ENCODE measurements at regions not wholly inside any gene's neighbourhood (a gene's known extent, or its start where the extent isn't known, plus 50 kb on each side); places are given as distances from the start of the nearest gene placed in this dataset.

DNA sequence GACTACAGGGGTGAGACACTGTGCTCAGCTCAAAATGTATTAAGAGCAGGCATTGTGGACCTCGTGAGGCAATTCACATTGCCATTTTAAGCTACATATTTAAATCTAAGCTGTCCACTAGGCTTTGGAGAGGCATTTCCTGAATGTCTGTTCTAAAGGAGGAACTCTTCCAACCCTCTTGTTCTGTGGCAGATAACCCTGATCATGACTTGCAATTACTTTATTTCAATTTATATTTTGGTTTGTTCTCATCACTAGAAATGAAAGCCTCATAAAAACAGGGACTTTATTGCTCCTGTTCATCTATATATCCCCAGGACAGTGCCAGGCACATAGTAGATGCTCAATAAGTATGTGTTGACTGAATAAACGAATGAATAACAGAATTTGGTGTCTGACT, 84.0 kb upstream of the SALL4 start:
- Histone ChIP-seq H2AFZ (ENCODE audit: low read length) (no peak overlapping the region), H3K27me3 (ENCODE audit: insufficient read depth, low read length) (no peaks in the 10 kb centered on the region), H3K9me3 (ENCODE audit: low read length) (no peaks in the 10 kb centered on the region), H4K20me1 (ENCODE audit: insufficient read depth, low read length) (no peaks in the 10 kb centered on the region), H3K4me1 (ENCODE audit: insufficient read depth, low read length, severe bottlenecking) (no peaks in the 10 kb centered on the region), H3F3A (ENCODE audit: insufficient read depth, low read length) (no peaks in the 10 kb centered on the region), H3K4me3 (ENCODE audit: low read depth, low read length, poor library complexity, severe bottlenecking) (no peak overlapping the region), H3K79me2 (ENCODE audit: insufficient read depth, low read length) (no peaks in the 10 kb centered on the region), H3K9ac (ENCODE audit: low read length) (no peak overlapping the region), H3K9me2 (ENCODE audit: low read depth, low read length) (no peaks in the 10 kb centered on the region), H3K4me2 (ENCODE audit: low read length) (no peak overlapping the region), H3K36me3 (ENCODE audit: insufficient read depth, low read length) (no peaks in the 10 kb centered on the region), H3K27ac (ENCODE audit: low read depth, low read length, poor library complexity, severe bottlenecking) (no peak overlapping the region)
- TF ChIP-seq, protein P1, sequence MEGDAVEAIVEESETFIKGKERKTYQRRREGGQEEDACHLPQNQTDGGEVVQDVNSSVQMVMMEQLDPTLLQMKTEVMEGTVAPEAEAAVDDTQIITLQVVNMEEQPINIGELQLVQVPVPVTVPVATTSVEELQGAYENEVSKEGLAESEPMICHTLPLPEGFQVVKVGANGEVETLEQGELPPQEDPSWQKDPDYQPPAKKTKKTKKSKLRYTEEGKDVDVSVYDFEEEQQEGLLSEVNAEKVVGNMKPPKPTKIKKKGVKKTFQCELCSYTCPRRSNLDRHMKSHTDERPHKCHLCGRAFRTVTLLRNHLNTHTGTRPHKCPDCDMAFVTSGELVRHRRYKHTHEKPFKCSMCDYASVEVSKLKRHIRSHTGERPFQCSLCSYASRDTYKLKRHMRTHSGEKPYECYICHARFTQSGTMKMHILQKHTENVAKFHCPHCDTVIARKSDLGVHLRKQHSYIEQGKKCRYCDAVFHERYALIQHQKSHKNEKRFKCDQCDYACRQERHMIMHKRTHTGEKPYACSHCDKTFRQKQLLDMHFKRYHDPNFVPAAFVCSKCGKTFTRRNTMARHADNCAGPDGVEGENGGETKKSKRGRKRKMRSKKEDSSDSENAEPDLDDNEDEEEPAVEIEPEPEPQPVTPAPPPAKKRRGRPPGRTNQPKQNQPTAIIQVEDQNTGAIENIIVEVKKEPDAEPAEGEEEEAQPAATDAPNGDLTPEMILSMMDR (IDR thresholded peaks at IDR 0.05; ENCODE audit: low read length), result no peak
- TF ChIP-seq EZH2 (IDR thresholded peaks at IDR 0.05; ENCODE audit: borderline replicate concordance, low read length), result no peak

DNA sequence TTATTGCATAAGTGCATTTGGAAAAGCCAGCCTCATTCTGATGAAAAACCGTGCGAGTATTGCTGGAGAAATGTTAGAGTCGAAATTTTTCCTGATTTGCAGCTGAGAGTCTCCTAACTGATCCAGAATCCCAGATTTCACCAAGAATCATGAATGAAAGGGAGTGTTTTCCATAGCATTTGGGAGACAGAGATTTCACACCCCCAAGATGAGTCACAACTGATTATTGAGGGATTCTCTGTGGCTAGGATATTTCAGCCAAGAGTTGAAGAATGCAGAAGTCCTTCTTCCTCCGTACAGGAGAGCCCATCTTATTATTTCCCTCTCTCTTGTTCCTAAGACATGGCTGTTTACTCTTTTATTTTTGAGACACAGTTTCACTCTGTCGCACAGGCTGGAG, 82.2 kb upstream of the SALL4 start:
- no peak overlapping the region for H3K9ac ChIP-seq (ENCODE audit: low read length)
- no peak for TF ChIP-seq EZH2 (IDR thresholded peaks at IDR 0.05; ENCODE audit: borderline replicate concordance, low read length)
- no peaks in the 10 kb centered on the region for H3K36me3 ChIP-seq (ENCODE audit: insufficient read depth, low read length)
- H2AFZ ChIP-seq (ENCODE audit: low read length), result no peak overlapping the region
- no peaks in the 10 kb centered on the region for H4K20me1 ChIP-seq (ENCODE audit: insufficient read depth, low read length)
- no peak overlapping the region for H3K27ac ChIP-seq (ENCODE audit: low read depth, low read length, poor library complexity, severe bottlenecking)
- no peaks in the 10 kb centered on the region for H3K4me1 ChIP-seq (ENCODE audit: insufficient read depth, low read length, severe bottlenecking)
- H3K4me2 ChIP-seq (ENCODE audit: low read length), result no peak overlapping the region
- H3K9me3 ChIP-seq (ENCODE audit: low read length), result no peaks in the 10 kb centered on the region
- no peaks in the 10 kb centered on the region for H3K9me2 ChIP-seq (ENCODE audit: low read depth, low read length)
- H3K4me3 ChIP-seq (ENCODE audit: low read depth, low read length, poor library complexity, severe bottlenecking), result no peak overlapping the region
- no peaks in the 10 kb centered on the region for H3F3A ChIP-seq (ENCODE audit: insufficient read depth, low read length)
- H3K79me2 ChIP-seq (ENCODE audit: insufficient read depth, low read length), result no peaks in the 10 kb centered on the region
- no peaks in the 10 kb centered on the region for H3K27me3 ChIP-seq (ENCODE audit: insufficient read depth, low read length)

DNA sequence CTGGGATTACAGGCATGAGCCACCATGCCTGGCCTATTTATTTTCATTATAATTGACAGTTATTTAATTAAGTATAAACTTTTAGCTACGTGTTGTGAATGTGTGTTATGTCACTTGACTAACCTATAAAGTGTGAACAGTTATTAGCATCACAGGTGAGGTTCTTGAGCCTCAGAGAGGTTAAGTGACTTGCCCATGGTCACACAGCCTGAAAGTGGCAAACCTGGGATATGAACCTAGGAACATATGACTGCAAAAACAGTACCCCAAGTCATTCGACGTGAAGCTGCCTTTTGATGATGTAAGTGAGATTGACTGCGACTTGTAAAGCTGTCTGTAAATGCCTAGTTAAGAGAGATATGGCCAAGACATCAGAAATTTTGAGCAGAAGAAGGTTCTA, 77.9 kb upstream of the SALL4 start:
- no peaks in the 10 kb centered on the region for H3F3A ChIP-seq (ENCODE audit: insufficient read depth, low read length)
- H3K9ac ChIP-seq (ENCODE audit: low read length), result no peak overlapping the region
- H2AFZ ChIP-seq (ENCODE audit: low read length), result no peak overlapping the region
- no peaks in the 10 kb centered on the region for H4K20me1 ChIP-seq (ENCODE audit: insufficient read depth, low read length)
- H3K79me2 ChIP-seq (ENCODE audit: insufficient read depth, low read length), result no peaks in the 10 kb centered on the region
- no peaks in the 10 kb centered on the region for H3K9me2 ChIP-seq (ENCODE audit: low read depth, low read length)
- TF ChIP-seq, protein P1 (IDR thresholded peaks at IDR 0.05; ENCODE audit: low read length), result no peak
- no peak for TF ChIP-seq EZH2 (IDR thresholded peaks at IDR 0.05; ENCODE audit: borderline replicate concordance, low read length)
- H3K36me3 ChIP-seq (ENCODE audit: insufficient read depth, low read length), result no peaks in the 10 kb centered on the region
- no peaks in the 10 kb centered on the region for H3K4me1 ChIP-seq (ENCODE audit: insufficient read depth, low read length, severe bottlenecking)
- no peak overlapping the region for H3K4me3 ChIP-seq (ENCODE audit: low read depth, low read length, poor library complexity, severe bottlenecking)
- no peak overlapping the region for H3K27ac ChIP-seq (ENCODE audit: low read depth, low read length, poor library complexity, severe bottlenecking)
- H3K27me3 ChIP-seq (ENCODE audit: insufficient read depth, low read length), result no peaks in the 10 kb centered on the region
- no peaks in the 10 kb centered on the region for H3K9me3 ChIP-seq (ENCODE audit: low read length)
- no peak overlapping the region for H3K4me2 ChIP-seq (ENCODE audit: low read length)

DNA sequence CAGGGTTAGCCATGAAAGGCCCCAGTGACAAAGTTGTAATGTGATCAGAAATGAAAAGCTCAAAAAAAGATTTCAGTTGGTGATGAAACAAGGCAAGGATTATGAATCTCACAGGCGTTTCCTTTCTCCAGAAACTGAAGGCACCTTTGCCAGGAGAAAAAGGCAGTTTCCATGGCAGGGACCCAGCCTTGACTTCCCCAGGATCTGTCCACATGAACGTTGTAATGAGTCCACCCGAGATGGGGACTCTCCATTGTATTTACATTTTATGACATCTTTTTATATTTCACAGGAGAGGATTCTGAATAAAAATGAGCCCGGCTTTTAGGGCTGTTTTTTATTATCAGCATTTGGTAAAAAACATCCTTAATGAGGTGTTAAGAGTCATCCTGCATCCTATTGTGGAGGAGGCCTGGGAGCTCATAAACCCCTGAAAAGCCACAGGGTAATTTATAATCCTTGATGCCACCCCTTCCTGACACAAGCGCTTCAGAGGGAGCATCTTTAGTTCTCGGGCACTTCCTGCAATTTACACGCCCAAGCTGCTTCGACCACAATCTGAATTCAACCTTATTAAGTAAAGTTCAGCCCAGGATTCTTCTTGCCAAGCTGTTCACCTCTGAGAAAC, 74.1 kb upstream of the SALL4 start:
- Histone ChIP-seq H3K9me3 (ENCODE audit: low read length) (no peaks in the 10 kb centered on the region), H2AFZ (ENCODE audit: low read length) (no peak overlapping the region), H3K9ac (ENCODE audit: low read length) (no peak overlapping the region), H3K27ac (ENCODE audit: low read depth, low read length, poor library complexity, severe bottlenecking) (no peak overlapping the region), H3K36me3 (ENCODE audit: insufficient read depth, low read length) (no peaks in the 10 kb centered on the region), H3F3A (ENCODE audit: insufficient read depth, low read length) (no peaks in the 10 kb centered on the region), H3K4me2 (ENCODE audit: low read length) (no peak overlapping the region), H4K20me1 (ENCODE audit: insufficient read depth, low read length) (no peaks in the 10 kb centered on the region), H3K4me3 (ENCODE audit: low read depth, low read length, poor library complexity, severe bottlenecking) (no peak overlapping the region), H3K79me2 (ENCODE audit: insufficient read depth, low read length) (no peaks in the 10 kb centered on the region), H3K9me2 (ENCODE audit: low read depth, low read length) (no peaks in the 10 kb centered on the region), H3K4me1 (ENCODE audit: insufficient read depth, low read length, severe bottlenecking) (no peaks in the 10 kb centered on the region), H3K27me3 (ENCODE audit: insufficient read depth, low read length) (no peaks in the 10 kb centered on the region)
- TF ChIP-seq, protein P1 (IDR thresholded peaks at IDR 0.05; ENCODE audit: low read length), result no peak
- TF ChIP-seq EZH2 (IDR thresholded peaks at IDR 0.05; ENCODE audit: borderline replicate concordance, low read length), result no peak

Measured in OCI-LY1 (cell line).